Tibial nerve (tissue), 4 donors: ENCODE measurements at regions not wholly inside any gene's neighbourhood (a gene's known extent, or its start where the extent isn't known, plus 50 kb on each side); places are given as distances from the start of the nearest gene placed in this dataset.

Experiments used
- EP300 ChIP-seq, 2 donors: sonication (generic); formaldehyde crosslinking; IDR thresholded peaks; one replicate each; pipeline ENCODE4 v1.6.1; 2017; ENCODE audit warnings: antibody characterized with exemption in 2 of 2, mild to moderate bottlenecking in 1 of 2
- POLR2A ChIP-seq, 2 donors: fragments of 450-650 bp; IDR thresholded peaks; one replicate each; pipeline ENCODE4 v1.6.1; 2017; ENCODE audit warnings: antibody characterized with exemption in 2 of 2, mild to moderate bottlenecking in 2 of 2, moderate library complexity in 2 of 2
- TF ChIP-seq, protein P1 (sequence below), 5 experiments: fragments of 200-600 bp in 3 of 5; fragments of 450-650 bp in 2 of 5; sonication (generic) in 3 of 5; IDR thresholded peaks; one replicate each; pipeline ENCODE4 v1.5.1; 2016 to 2019; ENCODE audit warnings: antibody characterized with exemption in 5 of 5, mild to moderate bottlenecking in 3 of 5, moderate library complexity in 2 of 5

DNA sequence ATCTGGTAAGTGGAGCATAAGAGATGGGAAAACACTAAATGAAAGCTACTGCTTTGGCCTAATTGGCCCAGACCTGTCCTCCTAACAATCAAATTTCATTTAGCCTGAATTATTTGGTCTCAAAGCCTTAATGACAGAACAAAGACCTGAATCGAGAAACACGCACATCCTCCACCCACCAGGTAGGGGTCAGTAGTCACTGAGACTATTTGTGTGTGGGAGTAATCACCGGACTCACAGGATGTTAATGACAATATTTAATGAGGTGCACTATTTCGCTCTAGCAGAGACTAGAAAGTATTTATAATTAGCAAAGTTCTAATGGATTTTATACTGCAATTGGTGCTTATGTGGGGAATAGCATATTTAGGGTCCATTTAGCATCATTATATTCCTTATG lies 68.1 kb downstream of the RBM43 start:
- TF ChIP-seq, protein P1, sequence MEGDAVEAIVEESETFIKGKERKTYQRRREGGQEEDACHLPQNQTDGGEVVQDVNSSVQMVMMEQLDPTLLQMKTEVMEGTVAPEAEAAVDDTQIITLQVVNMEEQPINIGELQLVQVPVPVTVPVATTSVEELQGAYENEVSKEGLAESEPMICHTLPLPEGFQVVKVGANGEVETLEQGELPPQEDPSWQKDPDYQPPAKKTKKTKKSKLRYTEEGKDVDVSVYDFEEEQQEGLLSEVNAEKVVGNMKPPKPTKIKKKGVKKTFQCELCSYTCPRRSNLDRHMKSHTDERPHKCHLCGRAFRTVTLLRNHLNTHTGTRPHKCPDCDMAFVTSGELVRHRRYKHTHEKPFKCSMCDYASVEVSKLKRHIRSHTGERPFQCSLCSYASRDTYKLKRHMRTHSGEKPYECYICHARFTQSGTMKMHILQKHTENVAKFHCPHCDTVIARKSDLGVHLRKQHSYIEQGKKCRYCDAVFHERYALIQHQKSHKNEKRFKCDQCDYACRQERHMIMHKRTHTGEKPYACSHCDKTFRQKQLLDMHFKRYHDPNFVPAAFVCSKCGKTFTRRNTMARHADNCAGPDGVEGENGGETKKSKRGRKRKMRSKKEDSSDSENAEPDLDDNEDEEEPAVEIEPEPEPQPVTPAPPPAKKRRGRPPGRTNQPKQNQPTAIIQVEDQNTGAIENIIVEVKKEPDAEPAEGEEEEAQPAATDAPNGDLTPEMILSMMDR (IDR thresholded peaks at IDR 0.05), result no peak
- TF ChIP-seq EP300 (IDR thresholded peaks at IDR 0.05) (no peak), POLR2A (IDR thresholded peaks at IDR 0.05) (no peak)
